Heart left ventricle (tissue), 16 donors: ENCODE measurements at regions not wholly inside any gene's neighbourhood (a gene's known extent, or its start where the extent isn't known, plus 50 kb on each side); places are given as distances from the start of the nearest gene placed in this dataset.

Source experiments
- ATAC-seq, 4 donors: fragments of 200-7000 bp; cut with Tn5 transposase; one replicate each; pipeline ENCODE4 v1.9.1; 2020 to 2022; ENCODE audit warnings: moderate library complexity in 4 of 4, mild to moderate bottlenecking in 3 of 4, moderate number of reproducible peaks in 1 of 4
- DNase-seq, 5 donors: peaks; one replicate each; pipeline ENCODE4 v3.0.0-alpha.2; 2020
- H3K27ac ChIP-seq, 12 donors: fragments of 200-600 bp; sonication (generic) in 4 of 12; one replicate each; pipeline versions ENCODE4 v1.5.0 to v1.8.0; 2016 to 2022; ENCODE audit warnings: mild to moderate bottlenecking in 2 of 12
- H3K27me3 ChIP-seq, 9 donors: fragments of 200-600 bp; sonication (generic) in 2 of 9; one replicate each; pipeline versions ENCODE4 v1.5.1 to v1.8.0; 2016 to 2022; ENCODE audit warnings: mild to moderate bottlenecking in 3 of 9
- H3K36me3 ChIP-seq, 9 donors: fragments of 200-600 bp; sonication (generic) in 2 of 9; one replicate each; pipeline versions ENCODE4 v1.5.0 to v1.8.0; 2018 to 2022; ENCODE audit warnings: mild to moderate bottlenecking in 2 of 9
- H3K4me1 ChIP-seq, 12 donors: fragments of 200-600 bp; sonication (generic) in 4 of 12; one replicate each; pipeline versions ENCODE4 v1.5.0 to v1.8.0; 2016 to 2022; ENCODE audit warnings: mild to moderate bottlenecking in 3 of 12
- H3K4me3 ChIP-seq, 12 donors: fragments of 200-600 bp; sonication (generic) in 4 of 12; one replicate each; pipeline versions ENCODE4 v1.5.0 to v1.8.0; 2017 to 2022; ENCODE audit warnings: mild to moderate bottlenecking in 9 of 12, moderate library complexity in 4 of 12
- H3K9me3 ChIP-seq, 12 donors: fragments of 200-600 bp; sonication (generic) in 4 of 12; one replicate each; pipeline versions ENCODE4 v1.5.0 to v1.8.0; 2016 to 2022; ENCODE audit warnings: mild to moderate bottlenecking in 1 of 12
- POLR2A ChIP-seq, 2 donors: fragments of 450-650 bp; IDR thresholded peaks; one replicate each; pipeline ENCODE4 v1.6.1; 2017; ENCODE audit warnings: antibody characterized with exemption in 2 of 2, mild to moderate bottlenecking in 2 of 2, moderate library complexity in 2 of 2
- WGBS, 4 donors: extraction: QIAGEN DNeasy Blood & Tissue Kit in 2 of 4; methylation state at CpG; one replicate each; pipeline versions ENCODE4 v1.1.5 to v1.1.7; 2013 to 2018; 5-methylcytosine and 5-hydroxymethylcytosine counted together
- intact Hi-C, 10 donors: fragments of 100-400 bp; cut with DNase I; formaldehyde crosslinking; loops; one replicate each; pipeline versions ENCODE4 v1.11.1 to v1.14.2; 2022
- TF ChIP-seq, protein P1 (sequence below), 12 donors: fragments of 200-600 bp; sonication (generic) in 4 of 12; IDR thresholded peaks; one replicate each; pipeline versions ENCODE4 v1.5.0 to v1.8.0; 2018 to 2022; ENCODE audit warnings: antibody characterized with exemption in 12 of 12, mild to moderate bottlenecking in 5 of 12
- donor health status: ischemic (EF 13 %, LVEDD 7.1; RV severe dilation, severe dysfunction).
- donor health status: healthy with polysubstance abuse.
- donor health status: DM: no; HTN: yes; CAD: no.
- donor health status: DM: no; HTN: no; CAD: no.
- donor health status: ischemic (EF 25% LVEDD 6.9; RV normal size, moderate dysfunction).
- donor health status: ischemic (EF 25% LVEDD 5.7; RV mildly dilated, moderate dysfunction).
- donor health status: healthy.
- donor health status: DM: yes; HTN: yes; CAD: no.
- donor health status: ischemic (EF 35%, LVEDD 5.7; RV mildly dilated, moderate dysfunction).
- donor health status: nonischemic (EF 11% LVEDD 7.7; RV severe dilation, severe dysfunction).
- donor health status: DM: yes; HTN: yes; CAD: no.
- donor health status: PGD.
- donor health status: ischemic (EF 29% LVEDD 5.4; RV normal size, mild dysfunction).
- donor health status: nonischemic (EF 23%, LVEDD 6.1; RV moderate dilation, normal function).

- TF ChIP-seq, protein P1, sequence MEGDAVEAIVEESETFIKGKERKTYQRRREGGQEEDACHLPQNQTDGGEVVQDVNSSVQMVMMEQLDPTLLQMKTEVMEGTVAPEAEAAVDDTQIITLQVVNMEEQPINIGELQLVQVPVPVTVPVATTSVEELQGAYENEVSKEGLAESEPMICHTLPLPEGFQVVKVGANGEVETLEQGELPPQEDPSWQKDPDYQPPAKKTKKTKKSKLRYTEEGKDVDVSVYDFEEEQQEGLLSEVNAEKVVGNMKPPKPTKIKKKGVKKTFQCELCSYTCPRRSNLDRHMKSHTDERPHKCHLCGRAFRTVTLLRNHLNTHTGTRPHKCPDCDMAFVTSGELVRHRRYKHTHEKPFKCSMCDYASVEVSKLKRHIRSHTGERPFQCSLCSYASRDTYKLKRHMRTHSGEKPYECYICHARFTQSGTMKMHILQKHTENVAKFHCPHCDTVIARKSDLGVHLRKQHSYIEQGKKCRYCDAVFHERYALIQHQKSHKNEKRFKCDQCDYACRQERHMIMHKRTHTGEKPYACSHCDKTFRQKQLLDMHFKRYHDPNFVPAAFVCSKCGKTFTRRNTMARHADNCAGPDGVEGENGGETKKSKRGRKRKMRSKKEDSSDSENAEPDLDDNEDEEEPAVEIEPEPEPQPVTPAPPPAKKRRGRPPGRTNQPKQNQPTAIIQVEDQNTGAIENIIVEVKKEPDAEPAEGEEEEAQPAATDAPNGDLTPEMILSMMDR (IDR thresholded peaks at IDR 0.05), result no peak
- no peak for TF ChIP-seq POLR2A (IDR thresholded peaks at IDR 0.05)
- intact Hi-C loops, result no loop called here
- no peak for ATAC-seq
- no peaks in the 10 kb centered on the region for H3K27me3 ChIP-seq
- H3K9me3 ChIP-seq, result peaks cover 0 to 3% (median 0%) of the 10 kb centered on the region in 12 donors
- no peaks in the 10 kb centered on the region for H3K4me1 ChIP-seq
- no peak for DNase-seq
- 82 to 90% (median 88%) methylated on average over 3 of the region's 3 CpGs for WGBS, 4 donors
- H3K36me3 ChIP-seq, result no peaks in the 10 kb centered on the region
- H3K4me3 ChIP-seq, result no peak overlapping the region
- no peak overlapping the region for H3K27ac ChIP-seq
Measured at GRCh38 chr5:165877475-165877874, 2372.1 kb downstream of the MAT2B start.

- intact Hi-C loops, result no loop called here
- no peak for TF ChIP-seq POLR2A (IDR thresholded peaks at IDR 0.05)
- TF ChIP-seq, protein P1 (IDR thresholded peaks at IDR 0.05), result no peak
Measured at GRCh38 chr5:165881259-165881658, 2375.8 kb downstream of the MAT2B start.

DNA sequence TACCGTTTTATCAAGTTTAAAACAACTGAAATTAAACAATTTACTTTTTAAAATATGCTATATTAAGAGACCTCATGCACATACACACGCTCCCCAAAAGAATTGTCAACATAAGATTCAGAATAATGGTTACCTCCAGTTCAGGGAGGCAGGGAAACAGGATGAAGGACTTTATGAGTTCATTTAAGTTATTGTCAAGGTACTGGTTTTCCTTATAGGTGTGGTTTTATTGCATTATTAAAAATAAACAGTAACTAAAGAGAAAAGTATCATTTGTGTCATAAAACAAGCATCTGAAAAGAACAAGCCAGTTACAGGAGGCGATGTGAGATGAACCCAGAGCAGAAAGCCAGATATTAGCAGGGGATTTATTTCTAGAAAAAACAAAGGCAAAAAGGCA lies 2376.7 kb downstream of the MAT2B start:
- Histone ChIP-seq H3K27me3 (no peaks in the 10 kb centered on the region), H3K4me1 (no peaks in the 10 kb centered on the region), H3K36me3 (no peaks in the 10 kb centered on the region), H3K27ac (no peak overlapping the region), H3K4me3 (no peak overlapping the region), H3K9me3 (no peaks in the 10 kb centered on the region)
- WGBS, 4 donors, result 74 to 80% (median 76%) methylated on average over 3 of the region's 3 CpGs
- no peak for DNase-seq
- no peak for ATAC-seq
- intact Hi-C loops, result no loop called here
- TF ChIP-seq, protein P1 (IDR thresholded peaks at IDR 0.05), result no peak
- TF ChIP-seq POLR2A (IDR thresholded peaks at IDR 0.05), result no peak

More at GRCh38 chr5:165881259-165881658, 2375.8 kb downstream of the MAT2B start:
- WGBS, 4 donors, result 78 to 92% (median 81%) methylated on average over 2 of the region's 2 CpGs
- ATAC-seq (no peak), DNase-seq (no peak)
- Histone ChIP-seq H3K27me3 (no peaks in the 10 kb centered on the region), H3K4me1 (no peaks in the 10 kb centered on the region), H3K27ac (no peak overlapping the region), H3K36me3 (no peaks in the 10 kb centered on the region), H3K4me3 (no peak overlapping the region), H3K9me3 (no peaks in the 10 kb centered on the region)

GRCh38 chr5:165885623-165886350 lies 2380.4 kb downstream of the MAT2B start:
- intact Hi-C loops, result no loop called here
- WGBS, 4 donors, result 81 to 86% (median 82%) methylated on average over 12 of the region's 12 CpGs

More at GRCh38 chr5:165885623-165886350, 2380.4 kb downstream of the MAT2B start:
- Histone ChIP-seq H3K27ac (no peak overlapping the region), H3K36me3 (no peaks in the 10 kb centered on the region), H3K4me1 (no peaks in the 10 kb centered on the region), H3K9me3 (no peaks in the 10 kb centered on the region), H3K4me3 (no peak overlapping the region), H3K27me3 (no peaks in the 10 kb centered on the region)
- no peak for DNase-seq
- TF ChIP-seq, protein P1 (IDR thresholded peaks at IDR 0.05), result no peak
- no peak for TF ChIP-seq POLR2A (IDR thresholded peaks at IDR 0.05)
- ATAC-seq, result no peak
